ENCODE measurements at regions not wholly inside any gene's neighbourhood (a gene's known extent, or its start where the extent isn't known, plus 50 kb on each side); places are given as distances from the start of the nearest gene placed in this dataset.
A peak's percentile ranks its signal among the peaks of the same experiment; 100 is the strongest.
"Not testable (repeated sequence)": the region's sequence is repeated elsewhere in the genome, so short reads cannot be mapped to it uniquely, and the experiment has no call there.

- DNase-seq (ENCODE audit: low read depth in 2 of 3, low spot score in 2 of 3), result not testable (repeated sequence)
Observed at GRCh38 chr17:30713805-30714204, 110.7 kb downstream of the CRLF3 start.

DNA sequence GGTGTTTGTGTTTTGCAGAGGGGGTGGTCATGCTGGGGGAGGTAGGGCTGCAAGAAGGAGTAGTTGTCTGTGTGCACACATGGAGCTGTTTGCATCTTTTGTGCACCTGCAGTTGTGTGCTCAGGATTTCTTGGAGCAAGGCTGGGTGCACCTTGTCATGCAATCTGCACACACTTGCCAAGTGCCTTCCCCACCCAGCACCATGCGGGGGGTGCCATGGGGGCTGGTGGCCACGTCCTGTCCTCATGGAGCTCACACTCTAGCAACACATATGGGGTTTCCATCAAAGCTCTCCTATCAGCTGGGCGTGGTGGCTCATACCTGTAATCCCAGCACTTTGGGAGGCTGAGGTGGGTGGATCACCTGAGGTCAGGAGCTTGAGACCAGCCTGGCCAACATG lies 111.6 kb downstream of the CRLF3 start:
- not testable (repeated sequence) for DNase-seq (ENCODE audit: low read depth in 2 of 3, low spot score in 2 of 3)

DNA sequence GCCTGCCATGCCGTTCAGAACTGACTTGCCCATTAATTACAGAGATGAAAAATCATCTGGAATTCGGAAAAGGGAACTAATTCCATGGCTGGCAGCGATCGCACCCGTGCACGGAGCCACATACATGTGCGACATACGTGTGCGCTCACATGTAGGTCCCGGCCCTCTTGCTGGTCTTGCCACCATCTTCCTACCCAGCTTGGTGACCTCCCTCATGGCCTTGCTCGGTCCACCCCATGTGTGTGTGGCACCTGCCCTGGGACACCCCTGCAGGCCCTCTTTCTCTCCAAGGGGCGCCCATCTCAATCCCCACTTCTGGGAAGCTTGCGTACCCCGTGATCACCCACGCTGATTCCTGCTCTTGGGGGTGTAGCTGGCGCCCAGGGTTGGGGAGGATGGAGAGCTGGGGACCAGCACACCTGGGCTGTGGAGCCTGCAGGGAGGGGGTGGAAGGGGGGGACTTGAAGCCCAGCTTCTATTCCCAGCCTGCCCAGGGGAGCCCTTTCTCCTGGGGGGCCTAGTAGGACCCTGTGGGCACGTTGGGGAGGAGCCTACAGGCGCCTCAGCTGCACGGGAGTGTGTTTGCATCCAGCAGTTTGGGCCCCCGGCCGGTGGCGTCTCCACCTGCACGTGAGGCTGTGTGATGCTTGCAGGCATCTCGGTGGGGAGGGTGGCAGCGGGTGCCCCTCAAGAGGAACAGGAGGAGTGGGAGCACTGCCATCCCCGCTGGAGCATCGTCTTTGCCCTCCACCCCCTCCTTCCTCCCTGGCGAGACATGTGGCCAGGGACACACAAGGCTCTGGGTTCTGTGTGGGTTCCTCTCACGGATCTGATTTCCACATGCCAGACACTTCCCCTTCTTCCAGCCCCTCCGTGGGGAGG lies 112.6 kb downstream of the CRLF3 start:
- not testable (repeated sequence) for DNase-seq (ENCODE audit: low read depth in 2 of 3, low spot score in 2 of 3)

DNA sequence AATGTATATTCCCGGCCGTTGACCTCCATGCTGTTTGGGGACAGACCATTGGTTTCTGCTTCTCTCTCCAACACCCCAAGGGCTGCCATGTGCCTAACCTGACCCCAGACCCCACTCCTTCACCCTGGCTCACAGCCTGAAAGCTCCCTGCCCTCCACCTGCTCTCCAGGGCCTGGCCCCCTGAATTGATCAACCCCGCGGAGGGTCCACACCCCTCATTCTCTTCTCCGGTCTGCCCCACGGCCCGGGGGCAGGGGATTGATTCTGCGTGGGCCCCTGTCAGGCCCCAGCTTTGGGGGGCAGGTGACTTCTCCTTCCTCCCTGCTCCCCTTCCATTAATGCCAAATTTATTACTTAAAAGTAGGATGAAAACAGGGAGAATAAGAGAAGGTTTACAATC lies 113.3 kb downstream of the CRLF3 start:
- not testable (repeated sequence) for DNase-seq (ENCODE audit: low read depth in 2 of 3, low spot score in 2 of 3)

- not testable (repeated sequence) for DNase-seq (ENCODE audit: low read depth in 2 of 3, low spot score in 2 of 3)
Observed at GRCh38 chr17:30710276-30711088, 114.0 kb downstream of the CRLF3 start.

- not testable (repeated sequence) for DNase-seq (ENCODE audit: low read depth in 2 of 3, low spot score in 2 of 3)
Observed at GRCh38 chr17:30709561-30710275, 114.8 kb downstream of the CRLF3 start.

DNA sequence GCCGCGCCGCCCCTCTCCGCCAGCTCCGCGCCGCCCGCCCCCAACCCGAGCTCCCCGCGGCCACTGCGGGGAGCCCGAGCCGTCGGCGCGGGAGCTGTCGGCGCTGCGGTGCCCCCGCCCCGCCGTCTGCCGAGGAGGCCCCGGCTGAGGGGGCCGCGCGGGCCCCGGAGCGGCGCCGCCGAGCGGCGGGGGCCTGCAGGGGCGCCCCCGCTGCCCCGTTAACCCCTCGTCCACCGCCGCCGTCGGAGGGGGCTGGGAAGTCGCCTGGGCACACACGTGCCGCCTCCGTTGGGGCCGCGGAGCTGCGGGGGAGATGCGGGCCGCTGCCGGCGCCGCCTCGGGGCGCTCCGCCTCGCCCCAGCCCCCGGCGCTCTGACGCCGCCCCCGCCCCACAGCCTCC lies 115.4 kb downstream of the CRLF3 start:
- not testable (repeated sequence) for DNase-seq (ENCODE audit: low read depth in 2 of 3, low spot score in 2 of 3)

- peak in 1 of 3 experiments; percentile 37 for DNase-seq (ENCODE audit: low read depth in 2 of 3, low spot score in 2 of 3)
Observed at GRCh38 chr17:30708241-30709078, 116.0 kb downstream of the CRLF3 start.

DNA sequence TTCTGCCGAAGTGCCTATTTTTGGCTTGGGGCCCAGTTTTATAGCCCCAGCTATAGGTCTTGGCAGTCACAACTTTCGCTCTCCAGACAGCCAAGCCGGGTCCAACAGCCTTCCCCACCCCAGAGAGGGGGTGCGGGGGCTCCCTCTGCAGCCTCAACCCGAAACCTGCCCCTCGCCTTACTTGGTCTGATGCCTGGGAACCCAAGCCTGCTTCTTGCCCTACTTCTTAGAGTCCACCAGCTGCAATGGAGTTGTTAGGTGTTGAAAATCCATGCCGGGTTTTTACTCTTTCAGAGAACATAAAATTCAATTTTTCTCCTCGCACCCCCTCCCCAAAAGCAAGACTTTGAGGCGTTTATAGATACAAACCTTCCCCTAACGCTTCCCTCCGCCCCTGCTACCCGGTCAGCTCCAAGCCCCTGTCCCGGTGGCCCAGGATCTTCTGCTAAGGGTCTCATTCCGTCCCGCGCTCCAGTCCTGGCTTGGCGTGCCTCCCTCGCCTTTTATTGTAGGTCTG lies 116.7 kb downstream of the CRLF3 start:
- not testable (repeated sequence) for DNase-seq (ENCODE audit: low read depth in 2 of 3, low spot score in 2 of 3)

DNA sequence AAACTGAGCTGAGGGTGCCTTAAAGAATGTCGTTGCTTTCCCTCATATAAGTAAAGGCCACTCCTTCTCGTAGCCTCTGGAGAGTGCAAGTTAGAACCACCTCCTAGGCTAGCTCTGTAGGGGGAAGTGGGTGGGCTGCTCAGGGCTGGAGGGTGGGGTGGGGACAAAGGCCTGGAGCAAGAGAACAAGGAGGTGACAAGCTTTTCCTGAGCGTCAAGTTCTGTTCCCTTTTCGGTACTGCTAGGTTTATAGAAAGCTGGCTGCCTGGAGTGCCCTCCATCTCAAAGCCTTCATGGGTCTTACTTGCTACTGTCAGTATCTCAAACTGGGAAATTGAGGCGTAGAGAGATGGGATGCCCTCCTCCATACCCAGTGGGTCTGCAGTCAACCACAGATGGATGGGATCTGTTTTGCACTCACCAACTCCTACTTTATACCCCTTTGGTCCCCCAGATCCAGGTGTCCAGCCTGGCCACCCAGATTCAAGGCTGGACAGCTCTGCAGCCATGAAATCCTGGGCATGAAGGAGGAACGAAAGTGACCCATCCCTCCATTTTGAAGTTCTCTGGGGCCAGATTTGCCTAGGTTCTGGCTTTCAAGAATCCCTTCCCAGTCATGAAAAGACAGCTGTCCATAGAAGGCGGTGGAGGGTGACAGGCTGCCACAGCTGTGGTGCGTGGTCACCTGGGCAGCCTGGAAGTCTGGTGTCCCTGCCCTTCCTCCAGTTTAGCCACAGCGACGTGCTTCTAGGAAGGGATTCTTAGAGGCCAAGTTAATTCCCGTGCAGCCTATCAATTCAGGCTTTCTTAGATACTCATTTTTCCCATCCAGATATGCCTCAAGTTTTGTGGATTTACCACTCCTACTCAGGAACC lies 117.8 kb downstream of the CRLF3 start:
- not testable (repeated sequence) for DNase-seq (ENCODE audit: low read depth in 2 of 3, low spot score in 2 of 3)

GRCh38 chr17:30706004-30706403 lies 118.5 kb downstream of the CRLF3 start:
- not testable (repeated sequence) for DNase-seq (ENCODE audit: low read depth in 2 of 3, low spot score in 2 of 3)

DNA sequence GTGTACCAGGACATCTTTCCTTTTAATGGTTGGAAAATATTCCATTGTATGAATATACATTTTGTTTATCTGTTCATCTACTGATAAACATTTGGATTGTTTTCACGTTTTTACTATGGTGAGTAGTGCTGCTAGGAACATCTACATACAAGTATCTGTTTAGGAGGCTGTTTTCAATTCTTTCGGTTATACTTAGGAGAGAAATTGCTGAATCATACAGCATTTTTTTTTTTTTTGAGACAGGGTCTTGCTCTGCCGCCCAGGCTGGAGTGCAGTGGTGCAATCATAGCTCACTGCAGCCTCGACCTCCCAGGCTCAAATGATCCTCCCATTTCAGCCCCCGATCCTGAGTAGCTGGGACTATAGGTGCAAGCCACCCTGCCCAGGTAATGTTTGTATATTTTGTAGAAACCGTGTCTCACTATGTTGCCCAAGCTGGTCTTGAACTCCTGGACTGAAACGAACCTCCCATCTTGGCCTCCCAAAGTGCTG lies 122.9 kb downstream of the CRLF3 start:
- DNase-seq (ENCODE audit: low read depth in 2 of 3, low spot score in 2 of 3), result no peak

DNA sequence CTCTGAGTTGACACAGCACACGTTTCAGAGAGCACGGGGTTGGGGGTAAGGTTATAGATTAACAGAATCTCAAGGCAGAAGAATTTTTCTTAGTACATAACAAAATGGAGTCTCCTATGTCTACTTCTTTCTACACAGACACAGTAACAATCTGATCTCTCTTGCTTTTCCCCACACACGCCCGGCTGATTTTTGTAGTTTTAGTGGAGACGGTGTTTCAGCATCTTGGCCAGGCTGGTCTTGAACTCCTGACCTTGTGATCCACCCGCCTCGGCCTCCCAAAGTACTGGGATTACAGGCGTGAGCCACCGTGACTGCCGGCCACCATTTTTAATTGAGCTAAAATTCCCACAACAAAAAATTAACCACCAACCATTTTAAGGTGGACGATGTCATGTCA lies 123.7 kb downstream of the CRLF3 start:
- DNase-seq (ENCODE audit: low read depth in 2 of 3, low spot score in 2 of 3), result not testable (repeated sequence)

DNA sequence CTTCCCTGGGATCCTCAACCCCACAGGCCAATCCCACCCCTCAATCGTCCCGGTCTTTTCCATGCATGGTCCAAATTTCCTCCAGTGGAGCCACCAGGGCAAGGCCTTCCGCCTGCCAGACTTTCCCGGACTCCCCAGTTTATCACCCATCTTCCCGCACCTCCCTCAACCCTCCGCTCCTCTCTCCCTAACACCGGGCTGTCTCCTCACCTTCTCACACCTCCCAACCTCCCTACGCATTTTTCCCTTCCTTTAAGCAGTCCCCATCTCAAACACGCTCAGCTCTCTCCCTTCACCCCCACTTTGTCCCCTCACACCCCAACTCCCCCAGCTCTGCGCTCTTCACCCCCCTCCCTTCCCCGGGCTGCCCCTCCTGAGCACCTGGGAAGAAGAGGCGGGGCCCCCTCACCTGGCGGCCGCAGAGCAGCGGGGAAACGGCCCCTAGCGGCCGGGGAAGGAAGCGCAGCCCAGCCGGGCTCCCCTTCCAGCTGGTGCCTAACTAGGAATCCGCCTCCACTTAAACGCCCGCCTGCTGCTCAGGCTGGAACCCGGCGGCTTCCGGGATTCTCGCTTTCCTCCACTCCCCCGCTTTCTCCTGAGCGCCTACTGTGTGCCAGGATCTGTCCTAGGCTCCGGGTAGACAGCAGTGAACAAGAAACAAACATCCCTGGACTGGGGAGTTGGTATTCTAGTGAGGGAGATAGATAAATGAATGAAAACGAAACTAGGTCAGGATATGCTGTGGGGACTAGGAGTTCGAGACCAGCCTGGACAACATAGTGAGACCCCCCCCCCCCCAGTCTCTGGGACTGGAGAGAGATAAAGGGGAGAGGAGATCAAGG lies 126.7 kb downstream of the CRLF3 start:
- DNase-seq (ENCODE audit: low read depth in 2 of 3, low spot score in 2 of 3), result peak; percentile 42 to 54 (median 45)

DNA sequence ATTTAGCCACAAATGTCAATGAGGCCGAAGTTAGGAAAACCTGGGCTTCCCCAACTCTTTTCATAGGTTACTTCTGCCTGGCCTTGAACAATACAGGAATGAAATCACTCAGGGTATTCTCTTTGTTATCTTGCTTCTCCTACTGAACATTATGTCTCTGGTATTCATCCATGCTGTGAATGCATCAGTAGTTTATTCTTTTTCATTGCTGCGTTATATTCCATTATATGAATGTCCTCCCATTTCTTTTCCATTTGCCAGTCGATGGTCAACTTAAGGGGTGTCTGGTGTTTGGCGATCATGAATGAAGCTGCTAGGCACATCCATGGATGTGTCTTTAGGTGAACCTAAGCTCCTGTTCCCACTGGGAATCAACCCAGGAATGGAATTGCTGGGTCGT lies 128.3 kb downstream of the CRLF3 start:
- no peak for DNase-seq (ENCODE audit: low read depth in 2 of 3, low spot score in 2 of 3)

DNA sequence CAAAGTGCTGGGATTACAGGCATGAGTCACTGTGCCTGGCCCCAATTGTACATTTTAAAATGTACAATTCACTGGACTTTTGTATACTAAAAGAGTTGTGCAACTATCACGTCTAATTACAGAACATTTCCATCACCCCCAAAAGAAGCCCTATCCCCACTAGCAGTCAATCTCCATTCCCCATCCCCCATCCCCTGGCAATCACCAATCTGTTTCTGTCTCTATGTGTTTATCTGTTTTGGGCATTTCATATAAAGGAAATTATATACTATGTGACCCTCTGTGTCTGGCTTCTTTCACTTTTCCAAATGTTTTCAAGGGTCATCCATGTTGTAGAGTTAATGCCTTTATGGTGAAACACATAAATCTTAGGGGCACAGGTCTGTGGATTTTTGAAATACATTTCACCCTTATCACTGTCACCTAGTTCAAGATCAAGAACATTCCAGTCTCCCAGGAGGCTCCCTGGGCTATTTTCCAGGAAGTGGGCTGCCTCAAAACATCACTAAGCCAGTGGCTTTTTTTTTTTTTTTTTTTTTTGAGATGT lies 129.2 kb downstream of the CRLF3 start:
- not testable (repeated sequence) for DNase-seq (ENCODE audit: low read depth in 2 of 3, low spot score in 2 of 3)

DNA sequence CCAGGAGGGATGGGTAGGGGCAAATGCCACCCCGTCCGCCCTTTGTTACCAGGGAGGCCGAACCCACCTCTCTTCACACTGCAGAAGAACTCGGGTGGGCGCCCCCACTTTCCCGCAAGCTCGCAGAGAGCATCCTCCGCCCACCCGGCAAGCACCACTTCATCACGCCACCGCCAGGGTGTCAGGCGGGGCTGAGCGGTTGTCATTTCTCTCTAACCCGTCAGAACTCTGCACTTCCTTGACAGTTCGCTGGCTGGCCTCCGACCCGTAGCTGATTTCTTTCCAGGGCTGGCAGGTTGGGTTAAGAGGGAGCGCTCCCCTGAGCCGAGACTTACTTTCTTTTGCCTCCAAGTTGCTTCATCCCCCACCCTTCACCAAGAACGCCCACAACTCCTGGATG lies 130.7 kb downstream of the CRLF3 start:
- not testable (repeated sequence) for DNase-seq (ENCODE audit: low read depth in 2 of 3, low spot score in 2 of 3)
